Activated CD8-positive, alpha-beta T cell treated with anti-CD3 and anti-CD28 coated beads for 36 hours (primary cell): ENCODE measurements at regions not wholly inside any gene's neighbourhood (a gene's known extent, or its start where the extent isn't known, plus 50 kb on each side); places are given as distances from the start of the nearest gene placed in this dataset.

Experiments
- ATAC-seq: fragments of 200-7000 bp; cut with Tn5 transposase; one replicate; pipeline ENCODE4 v1.10.0; 2021; ENCODE audit warnings: mild to moderate bottlenecking, moderate library complexity
- CTCF ChIA-PET: fragments of 350-600 bp; sonication (Branson Sonifier 250); formaldehyde crosslinking; loops from one replicate; lab custom pipeline; 2021; ENCODE audit warnings: antibody characterized with exemption; lab: Charles Lee
- POLR2A ChIA-PET: fragments of 350-600 bp; sonication (Branson Sonifier 250); formaldehyde crosslinking; loops from one replicate; lab custom pipeline; 2021; ENCODE audit warnings: antibody characterized with exemption; lab: Charles Lee
- DNase-seq: peaks from one replicate; pipeline ENCODE4 v3.0.0-alpha.2; 2020
- H3K27ac Mint-ChIP-seq: one replicate; pipeline ENCODE4 v1.8.0; 2021; ENCODE audit warnings: mild to moderate bottlenecking, mixed read lengths
- H3K27me3 Mint-ChIP-seq: one replicate; pipeline ENCODE4 v1.8.0; 2021; ENCODE audit warnings: mixed read lengths
- H3K36me3 Mint-ChIP-seq: one replicate; pipeline ENCODE4 v1.8.0; 2021; ENCODE audit warnings: low read depth, mixed read lengths
- H3K4me1 Mint-ChIP-seq: one replicate; pipeline ENCODE4 v1.8.0; 2021; ENCODE audit warnings: low read depth, mixed read lengths
- H3K4me3 Mint-ChIP-seq: one replicate; pipeline ENCODE4 v1.8.0; 2021; ENCODE audit warnings: mild to moderate bottlenecking, moderate library complexity, mixed read lengths
- H3K9me3 Mint-ChIP-seq: one replicate; pipeline ENCODE4 v1.8.0; 2021; ENCODE audit warnings: mixed read lengths
- intact Hi-C: fragments of 100-400 bp; cut with micrococcal nuclease; formaldehyde crosslinking; loops from one replicate; pipeline ENCODE4 v1.10.0; 2022
- TF ChIP-seq, protein P1 (sequence below): fragments of 200-600 bp; IDR thresholded peaks from one replicate; pipeline ENCODE4 v1.8.0; 2022; ENCODE audit warnings: antibody characterized with exemption, mild to moderate bottlenecking

GRCh38 chr16:59198487-59198886, 464.4 kb upstream of the GOT2 start:
- TF ChIP-seq, protein P1, sequence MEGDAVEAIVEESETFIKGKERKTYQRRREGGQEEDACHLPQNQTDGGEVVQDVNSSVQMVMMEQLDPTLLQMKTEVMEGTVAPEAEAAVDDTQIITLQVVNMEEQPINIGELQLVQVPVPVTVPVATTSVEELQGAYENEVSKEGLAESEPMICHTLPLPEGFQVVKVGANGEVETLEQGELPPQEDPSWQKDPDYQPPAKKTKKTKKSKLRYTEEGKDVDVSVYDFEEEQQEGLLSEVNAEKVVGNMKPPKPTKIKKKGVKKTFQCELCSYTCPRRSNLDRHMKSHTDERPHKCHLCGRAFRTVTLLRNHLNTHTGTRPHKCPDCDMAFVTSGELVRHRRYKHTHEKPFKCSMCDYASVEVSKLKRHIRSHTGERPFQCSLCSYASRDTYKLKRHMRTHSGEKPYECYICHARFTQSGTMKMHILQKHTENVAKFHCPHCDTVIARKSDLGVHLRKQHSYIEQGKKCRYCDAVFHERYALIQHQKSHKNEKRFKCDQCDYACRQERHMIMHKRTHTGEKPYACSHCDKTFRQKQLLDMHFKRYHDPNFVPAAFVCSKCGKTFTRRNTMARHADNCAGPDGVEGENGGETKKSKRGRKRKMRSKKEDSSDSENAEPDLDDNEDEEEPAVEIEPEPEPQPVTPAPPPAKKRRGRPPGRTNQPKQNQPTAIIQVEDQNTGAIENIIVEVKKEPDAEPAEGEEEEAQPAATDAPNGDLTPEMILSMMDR: no peak
- H3K36me3 Mint-ChIP-seq: no peaks in the 10 kb centered on the region
- intact Hi-C loops: no loop called here
- H3K4me1 Mint-ChIP-seq: no peaks in the 10 kb centered on the region
- DNase-seq: no peak
- ChIA-PET POLR2A (no interaction called here), CTCF (no interaction called here)
- H3K27me3 Mint-ChIP-seq: peaks cover 3% of the 10 kb centered on the region
- H3K4me3 Mint-ChIP-seq: no peak overlapping the region
- no peak overlapping the region for H3K27ac Mint-ChIP-seq
- no peak for ATAC-seq
- H3K9me3 Mint-ChIP-seq: peaks cover 1% of the 10 kb centered on the region

GRCh38 chr16:59195242-59195641, 461.1 kb upstream of the GOT2 start:
- ChIA-PET CTCF (no interaction called here), POLR2A (no interaction called here)
- Mint-ChIP-seq H3K9me3 (peaks cover 1% of the 10 kb centered on the region), H3K4me1 (peaks cover 7% of the 10 kb centered on the region), H3K27me3 (peaks cover under 1% of the 10 kb centered on the region), H3K27ac (no peak overlapping the region), H3K4me3 (no peak overlapping the region), H3K36me3 (no peaks in the 10 kb centered on the region)
- DNase-seq (no peak), ATAC-seq (no peak)
- intact Hi-C loops: no loop called here
- TF ChIP-seq, protein P1: no peak

DNA sequence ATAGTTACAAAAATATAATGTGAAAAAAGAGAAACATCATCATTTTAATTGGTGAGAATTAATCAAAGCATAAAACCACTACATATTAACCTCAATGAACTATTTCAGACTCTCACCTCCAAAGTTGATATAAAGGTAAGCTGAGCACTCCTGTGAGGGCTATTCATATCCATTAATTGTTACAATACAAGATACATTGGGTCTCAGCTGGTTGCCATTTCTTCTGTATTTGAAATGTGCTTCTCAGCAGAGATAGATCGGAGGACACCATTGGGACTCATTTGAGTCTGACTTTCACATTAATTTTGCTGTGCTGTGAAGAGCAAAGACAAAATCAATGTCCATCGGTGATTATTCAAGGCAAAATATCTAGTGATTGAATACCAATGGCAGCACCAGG, 459.5 kb upstream of the GOT2 start:
- no peak for DNase-seq
- Mint-ChIP-seq H3K27ac (no peak overlapping the region), H3K36me3 (no peaks in the 10 kb centered on the region), H3K9me3 (peaks cover 1% of the 10 kb centered on the region), H3K4me1 (peaks cover 7% of the 10 kb centered on the region), H3K27me3 (no peaks in the 10 kb centered on the region), H3K4me3 (no peak overlapping the region)
- ChIA-PET POLR2A (no interaction called here), CTCF (interaction anchor here (1.6 kb wide), 1 partner anchor 15 kb away, joined by 4 read pairs; no protein-coding TSS in a partner anchor)
- TF ChIP-seq, protein P1: no peak
- intact Hi-C loops: no loop called here
- no peak for ATAC-seq

- Mint-ChIP-seq H3K27ac (no peak overlapping the region), H3K4me3 (no peak overlapping the region), H3K9me3 (peaks cover 1% of the 10 kb centered on the region), H3K36me3 (no peaks in the 10 kb centered on the region), H3K4me1 (peaks cover 7% of the 10 kb centered on the region), H3K27me3 (no peaks in the 10 kb centered on the region)
- POLR2A ChIA-PET: no interaction called here
- ATAC-seq (peak; percentile 53), DNase-seq (peak; percentile 60)
- CTCF ChIA-PET: interaction anchor here (1.1 to 1.6 kb wide), 2 partner anchors 11 to 16 kb away, joined by 3 to 4 read pairs; no protein-coding TSS in a partner anchor
- TF ChIP-seq, protein P1: peak; percentile 62
- intact Hi-C loops: no loop called here
Measured at GRCh38 chr16:59192551-59193199, 458.6 kb upstream of the GOT2 start.

DNA sequence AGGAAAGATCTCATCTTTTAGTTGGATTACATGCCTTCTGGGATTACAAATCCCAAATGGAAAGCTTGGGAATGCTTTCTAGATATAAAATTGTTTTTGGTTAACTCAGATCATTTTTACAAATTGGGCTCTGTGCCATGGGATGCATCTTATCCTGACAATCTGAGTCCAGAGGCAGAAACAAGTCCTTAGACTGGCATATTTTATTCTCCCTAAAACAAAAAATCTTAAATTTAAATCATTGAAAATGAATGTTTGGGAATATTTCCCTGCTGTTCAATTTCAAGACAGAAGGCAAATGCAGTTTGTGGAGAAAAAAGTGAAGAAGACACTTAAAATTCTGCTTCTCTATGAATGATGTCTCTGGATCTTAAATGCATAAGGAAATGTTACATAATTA, 456.6 kb upstream of the GOT2 start:
- DNase-seq (no peak), ATAC-seq (no peak)
- no peak overlapping the region for H3K4me3 Mint-ChIP-seq
- TF ChIP-seq, protein P1: no peak
- H3K9me3 Mint-ChIP-seq: peaks cover 2% of the 10 kb centered on the region
- H3K27ac Mint-ChIP-seq: no peak overlapping the region
- POLR2A ChIA-PET: no interaction called here
- no peaks in the 10 kb centered on the region for H3K27me3 Mint-ChIP-seq
- intact Hi-C loops: no loop called here
- no peaks in the 10 kb centered on the region for H3K36me3 Mint-ChIP-seq
- CTCF ChIA-PET: no interaction called here
- H3K4me1 Mint-ChIP-seq: peaks cover 7% of the 10 kb centered on the region
